HG03095 (cell line): ENCODE measurements at regions not wholly inside any gene's neighbourhood (a gene's known extent, or its start where the extent isn't known, plus 50 kb on each side); places are given as distances from the start of the nearest gene placed in this dataset.
"Not testable (repeated sequence)": the region's sequence is repeated elsewhere in the genome, so short reads cannot be mapped to it uniquely, and the experiment has no call there.

Experiments
- ATAC-seq: cut with Tn5 transposase; IDR thresholded peaks from one replicate; pipeline ENCODE4 v1.9.1; 2021; ENCODE audit warnings: moderate library complexity; ENCODE audit not compliant: unreplicated experiment

GRCh38 chr5:133857595-133858313 lies 110.7 kb downstream of the C5orf15 start:
- ATAC-seq, result not testable (repeated sequence)

- no peak for ATAC-seq
These were observed 113.9 kb downstream of the C5orf15 start for GRCh38 chr5:133854554-133854953.

GRCh38 chr5:133853646-133854365 lies 114.6 kb downstream of the C5orf15 start:
- ATAC-seq, result no peak

GRCh38 chr5:133851521-133851920 lies 116.9 kb downstream of the C5orf15 start:
- no peak for ATAC-seq

GRCh38 chr5:133850811-133851210 lies 117.6 kb downstream of the C5orf15 start:
- no peak for ATAC-seq

- ATAC-seq, result no peak
These were observed 119.3 kb downstream of the C5orf15 start for GRCh38 chr5:133849116-133849515.

- ATAC-seq, result no peak
These were observed 120.0 kb downstream of the C5orf15 start for GRCh38 chr5:133848341-133848811.

GRCh38 chr5:133847886-133848285 lies 120.5 kb downstream of the C5orf15 start:
- no peak for ATAC-seq

- ATAC-seq, result peak; percentile 9
These were observed 121.1 kb downstream of the C5orf15 start for GRCh38 chr5:133847301-133847700.

- ATAC-seq, result peak; percentile 57
These were observed 121.8 kb downstream of the C5orf15 start for GRCh38 chr5:133846478-133847226.

GRCh38 chr5:133845271-133845670 lies 123.2 kb downstream of the C5orf15 start:
- ATAC-seq, result no peak

GRCh38 chr5:133844836-133845235 lies 123.6 kb downstream of the C5orf15 start:
- ATAC-seq, result no peak

GRCh38 chr5:133843911-133844310 lies 124.5 kb downstream of the C5orf15 start:
- no peak for ATAC-seq

- no peak for ATAC-seq
These were observed 125.4 kb downstream of the C5orf15 start for GRCh38 chr5:133842846-133843611.

- no peak for ATAC-seq
These were observed 126.3 kb downstream of the C5orf15 start for GRCh38 chr5:133841831-133842750.

GRCh38 chr5:133840168-133840567 lies 128.3 kb downstream of the C5orf15 start:
- no peak for ATAC-seq

GRCh38 chr5:133839721-133840120 lies 128.7 kb downstream of the C5orf15 start:
- ATAC-seq, result no peak

GRCh38 chr5:133839090-133839489 lies 129.3 kb downstream of the C5orf15 start:
- ATAC-seq, result no peak

GRCh38 chr5:133838286-133838685 lies 130.1 kb downstream of the C5orf15 start:
- no peak for ATAC-seq
